ENCODE measurements at regions not wholly inside any gene's neighbourhood (a gene's known extent, or its start where the extent isn't known, plus 50 kb on each side); places are given as distances from the start of the nearest gene placed in this dataset.

DNA sequence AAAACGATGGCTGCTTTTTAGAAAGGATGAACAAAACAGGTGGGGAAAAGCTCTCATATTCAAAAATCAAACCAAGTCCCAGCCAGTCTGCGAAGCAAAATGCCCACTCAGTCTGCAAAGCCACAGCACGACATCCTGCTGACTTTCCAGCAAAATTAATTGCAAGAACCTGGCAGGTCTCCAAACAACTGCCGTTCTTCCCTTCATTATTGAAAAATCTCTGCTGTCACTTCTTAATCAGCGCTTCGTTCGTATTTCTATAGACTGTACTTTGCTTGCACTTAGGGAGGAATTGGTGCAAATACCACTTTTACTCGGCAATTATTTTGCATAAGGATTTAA is 222.4 kb downstream of the CBLN4 start:
- H3K4ac ChIP-seq (ENCODE audit: low read depth, low read length), result no peak overlapping the region
- no peaks in the 10 kb centered on the region for H3K9me3 ChIP-seq (ENCODE audit: control insufficient read depth, low read depth, low read length)
- no peaks in the 10 kb centered on the region for H3K23me2 ChIP-seq (ENCODE audit: insufficient read length, low read depth, low read length, poor library complexity, severe bottlenecking)
- no peak overlapping the region for H3K56ac ChIP-seq (ENCODE audit: insufficient read length, low read depth, low read length)
- no peak overlapping the region for H2BK12ac ChIP-seq (ENCODE audit: insufficient read length, low read depth, low read length)
- H2BK120ac ChIP-seq (ENCODE audit: low read depth, low read length, poor library complexity, severe bottlenecking), result no peak overlapping the region
- no peak overlapping the region for H4K8ac ChIP-seq (replicated peaks; ENCODE audit: insufficient read length, low read depth, low read length)
- no peaks in the 10 kb centered on the region for H3K79me1 ChIP-seq (ENCODE audit: insufficient read depth, low read depth, low read length, poor library complexity, severe bottlenecking)
- no peak overlapping the region for H2AK5ac ChIP-seq (ENCODE audit: insufficient read length, low read length)
- no CpG with 5 or more reads among the region's 8 CpGs for WGBS (ENCODE audit: extremely low coverage, insufficient read length, low lambda C conversion rate)
- H3K4me2 ChIP-seq (ENCODE audit: insufficient read depth, insufficient read length, low read length), result no peak overlapping the region
- H3K14ac ChIP-seq (ENCODE audit: insufficient read depth, low read length), result no peak overlapping the region
- H4K91ac ChIP-seq (ENCODE audit: insufficient read length, low read depth, low read length), result no peak overlapping the region
- H3K4me1 ChIP-seq (ENCODE audit: insufficient read depth, low read length), result no peaks in the 10 kb centered on the region
- H3K36me3 Mint-ChIP-seq (ENCODE audit: insufficient read depth in 1 of 3, low read depth in 3 of 3), result peaks cover 0 to 26% (median 4%) of the 10 kb centered on the region in 3 experiments; a peak in 3 of 7 replicates
- no peaks in the 10 kb centered on the region; the same call in 1 of the 2 replicates for H3K27me3 Mint-ChIP-seq (ENCODE audit: low read depth)
- H3K4me1 Mint-ChIP-seq, result no peaks in the 10 kb centered on the region
- H3K23ac ChIP-seq (ENCODE audit: insufficient read length, low read depth, low read length), result no peak overlapping the region
- H3K9ac ChIP-seq (ENCODE audit: extremely low read depth, insufficient read length, low read length), result no peak overlapping the region
- no peak overlapping the region for H3K18ac ChIP-seq (ENCODE audit: insufficient read length, low read depth, low read length)
- H2BK20ac ChIP-seq (ENCODE audit: low read depth, low read length, poor library complexity, severe bottlenecking), result no peak overlapping the region
- no peak overlapping the region for H3K27ac Mint-ChIP-seq
- H3K27me3 ChIP-seq (ENCODE audit: insufficient read depth, low read length), result no peaks in the 10 kb centered on the region
- TF ChIP-seq, protein P1, sequence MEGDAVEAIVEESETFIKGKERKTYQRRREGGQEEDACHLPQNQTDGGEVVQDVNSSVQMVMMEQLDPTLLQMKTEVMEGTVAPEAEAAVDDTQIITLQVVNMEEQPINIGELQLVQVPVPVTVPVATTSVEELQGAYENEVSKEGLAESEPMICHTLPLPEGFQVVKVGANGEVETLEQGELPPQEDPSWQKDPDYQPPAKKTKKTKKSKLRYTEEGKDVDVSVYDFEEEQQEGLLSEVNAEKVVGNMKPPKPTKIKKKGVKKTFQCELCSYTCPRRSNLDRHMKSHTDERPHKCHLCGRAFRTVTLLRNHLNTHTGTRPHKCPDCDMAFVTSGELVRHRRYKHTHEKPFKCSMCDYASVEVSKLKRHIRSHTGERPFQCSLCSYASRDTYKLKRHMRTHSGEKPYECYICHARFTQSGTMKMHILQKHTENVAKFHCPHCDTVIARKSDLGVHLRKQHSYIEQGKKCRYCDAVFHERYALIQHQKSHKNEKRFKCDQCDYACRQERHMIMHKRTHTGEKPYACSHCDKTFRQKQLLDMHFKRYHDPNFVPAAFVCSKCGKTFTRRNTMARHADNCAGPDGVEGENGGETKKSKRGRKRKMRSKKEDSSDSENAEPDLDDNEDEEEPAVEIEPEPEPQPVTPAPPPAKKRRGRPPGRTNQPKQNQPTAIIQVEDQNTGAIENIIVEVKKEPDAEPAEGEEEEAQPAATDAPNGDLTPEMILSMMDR (conservative IDR thresholded peaks at IDR 0.05), result no peak
- no peak overlapping the region for H2BK5ac ChIP-seq (ENCODE audit: insufficient read length, low read length)
- no peak overlapping the region for H3K4me3 Mint-ChIP-seq
- no peaks in the 10 kb centered on the region for H4K20me1 ChIP-seq (ENCODE audit: control insufficient read depth, insufficient read depth, insufficient read length)
- H3K79me2 ChIP-seq (ENCODE audit: insufficient read depth, low read length), result no peaks in the 10 kb centered on the region
- H2AFZ ChIP-seq (ENCODE audit: low read length), result no peak overlapping the region
- DNase-seq, result no peak
- no peak overlapping the region for H2BK15ac ChIP-seq (ENCODE audit: low read depth, low read length)
- H3K9me3 Mint-ChIP-seq, result peaks cover 28 to 85% of the 10 kb centered on the region in 2 experiments
- H3K27ac ChIP-seq (ENCODE audit: insufficient read length, low read depth, low read length), result no peak overlapping the region
- no peak overlapping the region for H3T11ph ChIP-seq (ENCODE audit: low read length)
- H4K5ac ChIP-seq (ENCODE audit: insufficient read length, low read depth, low read length), result no peak overlapping the region

Data from H9 (cell line).